Hematopoietic multipotent progenitor cell treated with erythropoietin and hydrocortisone succinate and interleukin-3 and kit ligand, for 17 days (in vitro differentiated cells): ENCODE measurements at regions not wholly inside any gene's neighbourhood (a gene's known extent, or its start where the extent isn't known, plus 50 kb on each side); places are given as distances from the start of the nearest gene placed in this dataset.
"Not testable (repeated sequence)": the region's sequence is repeated elsewhere in the genome, so short reads cannot be mapped to it uniquely, and the experiment has no call there.

ENCODE experiments used
- DNase-seq: peaks from one replicate; pipeline ENCODE4 v3.0.0-alpha.2; 2015; ENCODE audit warnings: low spot score

GRCh38 chr5:135279328-135279727, 119.7 kb downstream of the MACROH2A1 start:
- no peak for DNase-seq

- no peak for DNase-seq
Measured at GRCh38 chr5:135276151-135276550, 122.9 kb downstream of the MACROH2A1 start.

GRCh38 chr5:135273212-135273611, 125.8 kb downstream of the MACROH2A1 start:
- no peak for DNase-seq

GRCh38 chr5:135272311-135272805, 126.7 kb downstream of the MACROH2A1 start:
- no peak for DNase-seq

- no peak for DNase-seq
Measured at GRCh38 chr5:135271533-135272310, 127.3 kb downstream of the MACROH2A1 start.

- no peak for DNase-seq
Measured at GRCh38 chr5:135269931-135270421, 129.1 kb downstream of the MACROH2A1 start.

- DNase-seq = no peak
Measured at GRCh38 chr5:135269199-135269598, 129.8 kb downstream of the MACROH2A1 start.

GRCh38 chr5:135266975-135267374, 132.1 kb downstream of the MACROH2A1 start:
- DNase-seq = no peak

GRCh38 chr5:135266303-135266635, 132.8 kb downstream of the MACROH2A1 start:
- DNase-seq = no peak

- no peak for DNase-seq
Measured at GRCh38 chr5:135265497-135266302, 133.3 kb downstream of the MACROH2A1 start.

GRCh38 chr5:135264451-135265440, 134.3 kb downstream of the MACROH2A1 start:
- no peak for DNase-seq

GRCh38 chr5:135263022-135263668, 135.9 kb downstream of the MACROH2A1 start:
- DNase-seq = no peak

GRCh38 chr5:135262364-135262763, 136.7 kb downstream of the MACROH2A1 start:
- DNase-seq = no peak

- DNase-seq = not testable (repeated sequence)
Measured at GRCh38 chr5:135260108-135260507, 138.9 kb downstream of the MACROH2A1 start.

GRCh38 chr5:135255461-135256178, 143.4 kb downstream of the MACROH2A1 start:
- no peak for DNase-seq

- no peak for DNase-seq
Measured at GRCh38 chr5:135254183-135254582, 144.8 kb downstream of the MACROH2A1 start.

GRCh38 chr5:135253601-135254178, 145.3 kb downstream of the MACROH2A1 start:
- DNase-seq = no peak

- DNase-seq = no peak
Measured at GRCh38 chr5:135251093-135251492, 147.9 kb downstream of the MACROH2A1 start.

- DNase-seq = no peak
Measured at GRCh38 chr5:135250671-135251070, 148.4 kb downstream of the MACROH2A1 start.

- DNase-seq = no peak
Measured at GRCh38 chr5:135249658-135250057, 149.4 kb downstream of the MACROH2A1 start.
